NCI-H2107 treated with DMSO at 0.1 percent for 48 hours (cell line): ENCODE measurements at regions not wholly inside any gene's neighbourhood (a gene's known extent, or its start where the extent isn't known, plus 50 kb on each side); places are given as distances from the start of the nearest gene placed in this dataset.

Experiments
- DNase-seq: peaks from one replicate; lab custom pipeline; 2025; ENCODE audit not compliant: unreplicated experiment; lab: John Stamatoyannopoulos, UW

DNA sequence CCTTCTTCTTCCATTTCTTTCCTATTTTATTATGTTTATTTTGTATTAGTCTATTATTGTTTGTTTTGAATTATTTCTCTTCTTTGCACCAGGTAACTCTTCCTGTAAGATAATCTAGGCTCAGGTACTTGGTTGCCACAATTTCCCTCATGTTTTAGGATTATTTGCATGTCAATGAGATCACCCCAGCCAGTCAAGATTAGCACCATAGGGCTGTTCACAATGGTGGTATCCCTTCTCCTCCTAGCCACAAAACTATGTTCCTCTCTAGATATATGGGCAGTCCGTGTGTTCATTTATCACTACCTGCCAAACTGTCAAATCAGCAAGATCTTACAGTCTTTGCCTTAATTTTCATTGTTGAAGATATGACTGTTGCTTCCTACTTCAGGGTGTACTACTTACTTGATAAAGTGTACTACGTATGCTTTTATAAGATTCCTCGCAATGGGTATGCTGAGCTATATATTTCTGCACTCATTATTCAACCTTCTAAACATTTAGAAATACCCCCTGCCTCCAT, 1536.2 kb downstream of the PLA2G4A start:
- DNase-seq, result no peak

DNA sequence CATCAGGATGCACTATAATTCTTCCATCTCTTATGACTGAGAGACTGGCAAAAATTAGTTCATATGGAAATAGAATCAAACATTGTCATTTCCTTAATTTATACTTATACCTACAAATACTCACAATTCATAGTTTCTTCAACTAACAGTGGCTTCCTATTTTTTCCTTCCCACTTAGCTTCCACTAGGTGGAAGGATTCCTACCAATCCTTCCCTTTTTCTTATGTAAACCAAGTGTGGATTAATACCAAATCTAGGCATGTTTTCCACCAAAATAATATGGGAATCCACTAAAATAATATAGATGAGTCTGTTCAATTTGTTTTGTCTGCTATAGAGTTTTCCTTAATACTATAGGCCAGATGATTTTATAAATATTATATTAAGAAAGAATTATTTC, 1537.1 kb downstream of the PLA2G4A start:
- no peak for DNase-seq

DNA sequence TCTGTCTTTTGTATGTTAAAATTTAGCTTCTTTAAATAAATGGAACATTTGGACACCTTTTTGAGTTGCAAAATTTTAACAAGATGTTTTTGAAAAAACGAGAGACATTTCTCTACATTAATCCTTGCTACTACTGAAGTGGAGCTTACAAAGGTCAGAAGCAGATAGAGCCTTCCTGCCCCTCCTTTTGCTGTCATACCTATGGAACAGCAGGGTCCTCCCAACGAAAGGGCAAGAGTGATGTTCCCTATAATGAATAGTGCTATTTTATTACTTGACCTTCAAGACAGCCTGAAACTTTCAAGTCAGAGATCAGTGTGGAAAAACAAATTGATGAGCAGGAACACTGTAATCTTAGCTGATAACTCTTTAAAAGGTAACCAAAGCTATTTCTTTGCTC, 1538.9 kb downstream of the PLA2G4A start:
- DNase-seq, result no peak

DNA sequence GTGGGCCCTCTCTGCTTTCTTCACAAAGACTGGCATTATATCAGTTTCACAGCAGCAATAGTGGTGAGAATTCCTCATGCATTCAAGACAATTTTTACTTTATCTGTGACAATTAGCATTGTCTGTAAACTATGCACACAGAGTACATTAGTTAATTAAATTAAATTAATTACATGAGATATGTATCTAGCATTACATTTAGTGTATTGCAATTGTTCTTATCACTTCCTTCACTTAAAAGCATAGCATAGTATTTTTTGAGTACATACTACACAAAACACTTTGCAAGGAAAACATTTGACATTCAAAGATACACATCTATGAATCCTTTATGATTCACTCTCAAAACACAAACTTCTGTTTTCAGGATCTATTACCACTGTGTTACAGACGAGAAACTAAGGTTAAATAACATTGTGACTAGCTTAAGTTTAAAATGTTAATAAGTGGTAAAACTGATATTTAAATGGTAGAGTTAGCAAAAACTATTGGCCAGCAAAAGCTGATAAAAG, 1542.6 kb downstream of the PLA2G4A start:
- DNase-seq, result no peak

DNA sequence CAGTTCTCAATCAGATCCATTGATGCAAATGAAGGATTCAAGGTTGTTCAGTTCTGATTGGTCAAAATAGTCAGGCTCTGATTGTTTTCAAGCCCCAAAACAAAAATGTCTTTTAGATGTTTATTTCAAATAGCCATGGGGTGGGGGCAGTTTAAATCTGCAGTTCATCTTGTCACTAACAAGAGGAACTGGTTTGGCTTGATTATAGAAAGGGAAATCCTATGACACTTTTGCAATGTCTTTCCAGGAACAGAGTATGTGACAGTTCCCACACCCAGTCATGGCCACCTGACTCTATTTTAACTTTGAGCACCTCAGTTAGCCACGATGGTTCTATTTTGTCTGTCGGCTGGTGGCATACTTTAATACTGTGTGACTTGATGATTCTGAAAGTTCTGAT, 1544.1 kb downstream of the PLA2G4A start:
- no peak for DNase-seq

DNA sequence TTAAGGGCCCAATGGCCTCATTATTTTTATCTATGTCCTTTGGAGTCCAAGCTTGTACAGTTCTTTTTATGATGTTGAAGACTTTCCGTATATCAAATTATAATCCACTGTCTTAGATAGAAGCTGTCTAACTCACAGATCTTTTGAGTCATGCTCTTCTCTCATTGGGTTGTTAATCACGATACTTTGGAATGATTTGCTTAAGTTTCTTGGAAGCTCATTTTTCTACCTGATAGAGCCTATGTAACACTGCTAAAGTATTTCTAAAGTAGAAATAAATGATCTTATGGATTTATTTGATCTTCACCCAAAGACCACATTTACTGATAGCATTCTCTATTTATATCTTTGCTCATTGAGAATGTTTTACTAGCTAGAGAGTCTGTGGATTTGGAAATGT, 1554.1 kb downstream of the PLA2G4A start:
- DNase-seq, result no peak

DNA sequence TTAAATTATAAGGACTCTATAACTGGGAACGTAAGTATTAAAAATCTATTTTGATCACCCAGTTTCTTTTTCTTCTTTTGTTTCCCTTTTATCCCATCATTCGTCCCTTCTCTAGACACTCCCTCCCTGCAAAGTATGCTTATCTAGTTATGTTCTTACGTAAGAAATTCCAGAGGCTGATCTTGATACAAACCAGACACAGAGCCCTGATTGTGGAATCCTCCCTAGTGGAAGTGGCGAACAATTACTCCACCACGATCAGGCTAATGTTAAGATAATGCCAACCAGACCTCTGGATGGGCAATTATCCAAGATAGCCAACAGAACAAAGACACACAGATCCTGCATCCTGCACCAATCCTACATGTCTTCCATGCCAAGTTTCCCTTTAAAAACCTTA, 1557.4 kb downstream of the PLA2G4A start:
- no peak for DNase-seq

DNA sequence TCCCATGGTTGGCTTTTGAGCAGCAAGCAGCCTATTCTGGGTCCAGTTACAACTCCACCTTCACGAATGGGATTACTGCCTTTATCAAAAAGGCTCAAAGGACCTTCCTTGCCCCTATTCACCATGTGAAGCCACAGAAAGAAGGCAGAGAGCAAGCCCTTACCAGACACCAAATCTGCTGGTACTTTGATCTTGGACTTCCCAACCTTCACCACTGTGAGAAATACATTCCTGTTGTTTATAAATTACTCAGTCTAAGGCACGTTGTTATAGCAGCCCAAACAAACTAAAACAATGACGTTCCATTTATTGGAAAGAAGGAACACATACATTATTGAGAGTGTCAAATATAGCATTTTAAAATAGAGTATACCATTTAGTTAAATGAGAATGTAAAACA, 1557.9 kb downstream of the PLA2G4A start:
- DNase-seq, result no peak

DNA sequence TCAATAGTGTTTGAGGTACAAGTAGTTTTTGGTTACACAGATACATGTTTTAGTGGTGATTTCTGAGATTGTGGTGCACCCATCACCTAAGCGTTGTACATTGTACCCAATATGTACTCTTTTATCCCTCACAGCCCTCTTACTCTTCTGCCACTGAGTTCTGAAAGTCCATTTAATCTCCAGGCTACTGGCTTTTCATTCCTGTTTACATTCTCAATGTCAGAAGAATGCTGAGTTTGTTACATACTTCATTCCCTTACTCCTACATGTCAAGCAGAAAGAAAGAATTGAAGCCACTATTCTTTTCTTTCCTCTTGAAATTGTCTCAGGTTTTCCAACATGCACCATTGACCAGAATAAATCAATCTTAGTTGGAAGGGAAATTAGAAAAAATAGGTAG, 1565.9 kb downstream of the PLA2G4A start:
- DNase-seq, result no peak

DNA sequence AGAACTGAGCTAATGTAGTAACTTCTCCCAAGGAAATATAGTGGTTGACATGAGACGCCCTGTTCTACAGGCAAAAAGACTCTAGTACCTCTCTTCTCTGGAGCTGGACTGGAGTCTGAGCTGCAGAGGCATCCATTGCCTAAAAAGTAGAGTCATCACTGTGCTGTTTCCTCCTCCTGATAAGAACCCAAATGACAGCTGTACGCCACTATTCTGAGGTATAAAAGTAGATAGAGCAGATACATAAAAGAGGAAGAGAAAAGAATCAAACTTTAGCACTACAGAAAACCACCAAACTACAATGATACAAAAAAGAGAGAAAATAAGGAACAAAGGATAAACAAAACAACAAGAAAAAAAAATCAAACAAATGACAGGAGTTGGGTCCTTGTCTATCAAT, 1568.8 kb downstream of the PLA2G4A start:
- DNase-seq, result no peak

DNA sequence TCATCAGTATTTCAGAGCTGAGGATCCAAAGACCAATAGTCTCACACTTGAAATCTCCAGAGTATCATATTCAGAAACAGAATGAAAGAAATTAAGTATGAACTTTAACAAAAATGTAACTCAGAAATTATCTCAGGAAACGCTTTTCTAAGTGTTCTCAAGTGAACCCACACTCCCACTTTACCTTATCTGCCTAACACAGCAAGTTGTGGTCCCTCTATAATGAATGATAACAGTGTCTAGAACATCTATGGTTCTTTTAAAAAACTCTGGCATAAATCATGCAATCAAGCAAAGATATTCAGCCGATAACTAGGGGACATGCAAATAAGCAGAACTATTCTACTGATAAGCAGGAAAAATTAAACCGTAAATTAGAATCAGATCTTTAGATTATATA, 1574.2 kb downstream of the PLA2G4A start:
- no peak for DNase-seq

DNA sequence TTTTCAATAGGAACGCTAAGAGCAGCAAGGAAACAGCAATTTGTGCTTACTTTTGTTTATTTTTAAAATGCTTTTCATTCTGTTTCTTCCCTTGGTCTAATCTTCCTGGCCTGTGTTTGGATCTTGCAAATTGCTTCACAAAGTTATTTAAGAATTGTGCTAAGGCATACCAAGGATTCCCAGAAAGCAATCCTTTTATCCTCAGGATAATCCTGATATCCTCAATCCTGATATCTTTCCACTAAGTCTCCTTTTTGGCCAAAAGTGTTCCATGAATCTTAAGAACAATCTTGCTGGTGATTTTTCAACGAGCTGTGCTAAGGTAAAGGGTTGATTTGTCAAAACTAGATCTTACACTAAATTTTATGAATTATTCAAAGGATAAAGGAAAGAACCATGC, 1577.9 kb downstream of the PLA2G4A start:
- DNase-seq, result no peak

DNA sequence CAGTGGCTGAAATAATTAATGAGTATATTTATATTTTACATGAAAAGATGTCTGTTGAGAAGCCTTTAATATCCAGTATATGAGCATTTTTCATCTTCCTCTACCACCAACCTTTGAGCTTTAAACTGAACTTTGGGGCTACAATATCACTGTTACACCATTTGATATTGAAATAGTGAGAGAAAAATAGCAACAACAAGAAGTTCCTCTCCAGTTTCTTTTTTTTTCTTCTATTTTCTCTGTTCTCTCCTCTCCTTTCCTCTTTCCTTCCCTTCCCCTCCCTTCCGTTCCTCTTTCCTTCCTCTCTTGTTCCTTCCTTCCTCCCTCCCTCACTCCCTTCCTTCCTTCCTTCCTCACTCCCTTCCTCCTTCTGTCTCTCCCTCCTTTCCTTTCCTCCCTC, 1591.4 kb downstream of the PLA2G4A start:
- no peak for DNase-seq

DNA sequence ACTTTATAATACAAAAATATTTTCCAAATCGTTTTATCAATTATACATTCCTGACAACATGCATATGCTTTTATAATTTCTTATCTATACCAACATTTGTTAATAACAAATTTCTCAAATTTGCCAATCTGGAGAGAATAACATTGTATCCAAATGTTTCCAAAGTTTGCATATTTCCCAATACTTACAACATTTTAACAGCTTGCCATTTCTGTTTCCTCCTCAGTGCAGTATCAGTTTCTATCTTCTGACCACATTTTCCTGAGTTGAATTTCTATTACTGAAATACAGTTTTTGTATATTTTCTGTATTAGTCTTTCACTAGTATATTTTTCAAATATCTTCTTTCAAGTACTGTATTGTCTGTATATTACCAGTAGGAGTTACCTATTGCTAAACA, 1594.3 kb downstream of the PLA2G4A start:
- DNase-seq, result no peak

DNA sequence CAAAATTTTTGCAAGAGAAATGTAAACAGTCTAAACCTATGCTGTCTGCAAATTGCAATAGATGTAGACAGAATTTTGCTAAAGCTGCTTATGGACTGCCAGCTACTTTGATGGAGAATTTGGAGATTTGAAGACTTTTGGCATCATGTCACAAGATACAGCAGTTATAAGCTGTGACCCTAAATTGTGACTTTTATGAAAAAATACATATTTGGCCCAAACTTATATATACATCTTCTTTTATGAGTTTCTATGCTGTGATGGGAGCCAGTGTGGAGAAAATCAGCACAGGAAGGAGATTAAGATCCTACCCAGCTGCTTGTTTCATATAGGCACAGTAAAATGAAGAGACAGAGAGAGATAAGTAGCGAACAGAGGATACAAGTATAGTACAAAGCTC, 1595.4 kb downstream of the PLA2G4A start:
- DNase-seq, result no peak

DNA sequence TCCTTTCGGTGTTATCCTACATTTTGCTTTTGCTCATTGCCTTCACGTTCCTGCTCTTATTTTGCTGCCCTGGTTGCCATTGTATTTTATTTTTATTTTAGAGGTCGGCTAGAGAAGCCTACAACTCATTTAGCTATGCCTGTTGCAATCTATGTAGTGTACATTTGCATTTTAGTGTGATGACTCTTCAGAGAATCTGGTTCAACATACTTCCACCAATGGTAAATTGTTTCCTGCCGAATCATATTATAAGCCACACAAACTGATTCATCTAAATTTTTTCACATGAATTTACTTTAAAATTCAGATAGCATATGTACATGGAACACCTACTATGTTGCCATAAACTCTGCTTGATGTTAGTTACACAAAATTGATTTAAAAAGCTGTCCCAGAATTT, 1596.9 kb downstream of the PLA2G4A start:
- no peak for DNase-seq

DNA sequence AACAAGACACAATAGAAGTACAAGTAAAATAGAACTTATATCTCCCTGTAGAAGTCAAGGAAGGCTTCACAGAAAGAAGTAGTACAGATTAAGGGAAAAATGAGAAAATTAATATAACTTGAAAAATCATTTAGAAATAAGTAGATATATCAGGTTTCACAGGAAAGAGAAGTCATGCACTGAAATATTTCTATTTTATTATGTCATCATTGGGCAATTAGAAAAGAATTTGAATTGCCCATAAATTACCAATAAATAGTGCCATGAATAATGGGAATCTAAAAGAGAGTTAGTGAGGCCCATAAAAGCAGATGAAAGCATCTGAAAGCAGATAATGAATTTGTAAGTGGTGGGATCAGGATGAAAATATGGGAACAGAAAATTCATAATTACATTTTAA, 1597.8 kb downstream of the PLA2G4A start:
- DNase-seq, result no peak

DNA sequence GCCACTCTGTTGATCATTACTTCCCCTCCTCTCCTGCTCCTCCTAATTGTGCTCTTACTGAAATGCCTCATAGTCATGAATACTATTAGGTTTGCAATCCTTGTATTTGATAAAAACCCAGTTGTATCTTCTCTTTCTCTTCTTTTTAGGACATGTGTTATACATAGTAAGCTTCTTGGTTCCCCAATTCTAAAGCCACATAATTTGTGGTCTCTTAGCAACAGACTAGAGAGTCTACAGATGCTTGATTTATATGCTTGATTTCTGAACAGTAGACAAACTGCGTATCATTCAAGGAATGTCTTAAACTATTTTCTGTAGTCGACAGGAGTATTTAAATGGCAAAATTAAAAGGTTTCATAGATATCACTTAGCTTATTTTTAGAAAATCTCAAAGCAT, 1598.9 kb downstream of the PLA2G4A start:
- no peak for DNase-seq

DNA sequence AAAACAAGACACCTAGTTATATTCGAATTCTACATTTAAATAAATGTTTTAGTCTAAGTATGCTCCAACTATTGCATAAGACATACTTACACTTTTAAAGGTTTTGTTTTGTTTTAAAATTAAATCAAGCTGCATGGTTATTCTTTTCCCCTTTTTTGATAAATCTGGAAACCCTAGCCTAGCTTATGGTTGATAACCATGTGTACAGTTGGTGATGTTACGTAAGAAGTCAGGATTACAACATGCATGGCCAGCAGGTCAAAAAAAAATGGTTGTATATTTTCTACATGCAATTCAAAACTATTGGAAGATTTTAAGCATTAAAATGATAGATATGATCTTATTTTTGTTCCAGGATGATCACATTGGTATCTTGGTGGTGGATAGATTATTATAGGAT, 1600.6 kb downstream of the PLA2G4A start:
- no peak for DNase-seq

DNA sequence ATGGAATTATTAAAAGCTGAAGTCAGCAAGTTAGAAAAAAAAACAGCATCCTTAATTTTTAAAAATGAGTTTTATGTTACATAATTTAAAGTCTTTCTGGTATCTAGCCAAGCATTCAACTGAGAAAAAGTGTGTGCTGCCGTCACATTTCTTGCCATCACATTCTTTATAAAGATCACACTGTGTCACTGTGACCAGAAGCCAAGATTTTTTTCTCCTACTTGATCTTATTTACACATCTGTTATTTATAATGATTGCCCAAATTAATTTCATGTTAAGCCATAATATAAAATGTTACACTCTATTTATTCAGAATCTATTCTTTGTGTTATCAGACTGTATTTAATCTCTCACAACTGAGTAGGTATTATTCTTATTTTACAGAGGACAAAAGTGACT, 1603.7 kb downstream of the PLA2G4A start:
- DNase-seq, result no peak

DNA sequence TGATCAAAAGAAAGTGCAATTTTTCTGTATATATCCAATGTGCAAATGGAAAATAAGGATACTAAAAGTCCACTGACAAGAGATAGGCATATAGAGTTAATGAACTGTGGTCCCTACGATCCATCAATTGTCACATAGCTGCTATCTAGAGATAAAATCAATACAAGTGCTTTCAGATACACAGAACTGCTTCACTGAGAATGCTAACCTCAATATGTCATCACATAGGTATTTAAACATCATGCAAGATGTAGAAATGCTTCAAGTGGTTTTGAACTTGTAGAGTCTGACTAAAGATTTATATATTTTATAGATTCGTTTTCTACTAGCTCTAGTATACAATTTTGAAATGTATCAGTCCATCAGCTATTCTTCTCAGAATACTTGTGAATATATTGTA, 1604.7 kb downstream of the PLA2G4A start:
- DNase-seq, result no peak

DNA sequence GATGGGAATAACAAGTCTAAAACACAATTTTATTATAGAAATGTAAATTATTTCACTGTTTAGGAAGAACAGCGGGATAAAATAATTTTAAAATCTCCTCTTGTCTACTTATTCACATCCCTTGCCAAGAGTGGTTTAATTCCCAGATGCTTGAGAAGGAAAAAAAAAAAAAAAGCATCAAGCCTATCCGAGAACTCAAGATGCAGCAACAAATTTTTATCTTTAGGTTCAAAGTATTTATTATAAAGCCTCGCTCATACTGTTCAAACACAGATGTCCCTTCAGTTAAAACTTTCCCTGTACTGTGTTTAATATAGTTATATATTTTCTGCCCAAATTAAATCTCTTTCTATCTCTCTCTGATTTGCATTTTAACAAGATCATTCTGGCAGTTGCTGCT, 1615.8 kb downstream of the PLA2G4A start:
- DNase-seq, result no peak

DNA sequence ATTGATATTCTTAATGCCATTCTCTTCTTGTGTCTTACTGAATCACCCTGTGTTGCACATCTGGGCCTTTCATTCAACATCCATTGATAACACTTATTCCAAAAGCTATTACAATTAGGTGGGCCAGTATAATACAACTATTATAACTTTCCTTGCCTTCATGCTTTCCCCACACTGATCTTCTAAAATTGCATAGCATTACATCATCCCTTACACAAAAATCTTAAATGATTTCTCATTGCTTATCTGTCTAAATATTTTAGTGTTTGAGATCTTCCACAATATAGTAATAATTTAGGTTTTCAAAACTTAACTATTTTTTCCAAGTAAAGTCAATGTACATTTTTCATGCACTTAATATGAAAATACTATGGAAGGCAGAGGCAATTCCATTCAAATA, 1634.1 kb downstream of the PLA2G4A start:
- DNase-seq, result no peak

DNA sequence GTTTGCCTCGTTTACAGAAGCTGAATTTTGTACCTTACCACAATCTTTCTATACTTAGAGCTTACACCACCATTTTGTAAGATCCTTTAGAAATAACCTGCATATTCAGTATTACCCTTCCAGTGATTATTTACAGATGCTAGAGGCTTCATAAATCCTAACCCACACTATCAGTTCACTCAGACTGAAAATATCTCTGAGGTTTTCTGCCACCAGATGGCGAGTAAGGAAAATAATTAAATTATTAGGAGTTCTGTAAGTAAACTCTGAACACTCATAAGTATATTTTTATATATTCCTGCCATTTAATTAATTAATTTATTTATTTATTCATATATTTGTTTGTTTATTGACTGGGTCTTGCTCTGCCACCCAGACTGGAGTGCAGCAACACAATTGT, 1635.2 kb downstream of the PLA2G4A start:
- no peak for DNase-seq
